GM18909 (cell line): ENCODE measurements at regions not wholly inside any gene's neighbourhood (a gene's known extent, or its start where the extent isn't known, plus 50 kb on each side); places are given as distances from the start of the nearest gene placed in this dataset.
A peak's percentile ranks its signal among the peaks of the same experiment; 100 is the strongest.

Experiments used
- ATAC-seq: cut with Tn5 transposase; IDR thresholded peaks from one replicate; pipeline ENCODE4 v1.9.1; 2021; ENCODE audit warnings: mild to moderate bottlenecking; ENCODE audit not compliant: unreplicated experiment, poor library complexity

- ATAC-seq: no peak
Measured at GRCh38 chr6:87995461-87995860, 52.2 kb upstream of the SPACA1 start.

DNA sequence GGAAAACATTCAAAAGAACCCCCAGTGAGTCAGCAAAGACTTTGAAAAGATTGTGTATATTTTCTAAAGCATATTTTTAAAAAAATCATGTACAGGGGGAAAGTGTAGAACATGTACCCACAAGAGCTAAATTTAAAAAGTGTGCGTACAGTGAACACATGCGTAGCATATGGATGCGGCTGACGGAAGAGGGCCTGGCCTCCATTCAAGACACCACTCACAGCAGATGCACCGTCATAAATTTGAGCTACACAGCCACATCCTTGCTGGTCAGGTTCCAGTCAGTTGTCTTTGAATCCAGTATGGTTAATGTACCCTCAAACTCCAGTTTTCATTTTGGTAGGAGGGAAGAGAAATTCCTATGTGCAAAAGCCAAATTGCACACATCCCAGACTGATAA lies 54.3 kb upstream of the SPACA1 start:
- ATAC-seq: no peak

- ATAC-seq: no peak
Measured at GRCh38 chr6:87990871-87991270, 56.8 kb upstream of the SPACA1 start.

DNA sequence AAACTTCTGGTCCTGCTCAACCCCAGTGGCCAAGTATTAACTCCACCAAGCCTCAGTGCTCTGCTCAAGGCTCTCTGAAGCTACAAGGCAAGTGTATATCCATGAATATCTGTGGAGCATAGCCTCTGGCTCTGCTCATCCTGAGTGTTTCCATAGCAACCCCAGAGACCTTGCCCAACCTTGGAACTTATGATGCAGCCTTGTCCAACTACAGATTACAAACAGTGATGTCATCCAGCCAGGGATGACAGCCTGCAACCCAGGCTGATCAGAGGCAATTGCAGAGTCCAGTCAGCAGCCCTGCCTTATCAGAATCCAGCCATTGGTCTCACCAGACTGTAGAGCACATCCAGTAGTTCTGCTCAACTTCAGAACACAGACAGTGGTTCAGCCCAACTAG lies 65.5 kb upstream of the SPACA1 start:
- no peak for ATAC-seq

GRCh38 chr6:87979737-87980136 lies 67.9 kb upstream of the SPACA1 start:
- ATAC-seq: no peak

DNA sequence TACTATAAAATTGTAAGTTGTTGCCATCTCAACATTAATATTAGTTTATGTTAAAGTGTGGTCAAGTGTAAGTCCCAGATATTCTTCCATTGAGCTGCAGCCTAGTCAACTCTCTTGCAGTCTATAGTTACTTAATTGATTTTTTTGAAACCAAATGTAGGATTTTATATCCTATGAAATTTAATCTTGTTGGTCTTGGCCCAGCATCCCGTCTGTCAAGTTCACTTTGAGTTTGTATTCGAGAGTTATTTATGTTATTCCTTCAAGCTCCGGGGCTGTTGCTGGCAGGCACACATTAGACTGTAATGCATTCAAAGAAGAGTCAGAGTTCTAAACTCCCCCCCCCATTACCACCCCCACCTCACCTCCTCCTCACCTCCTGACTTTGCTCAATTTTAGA lies 71.0 kb upstream of the SPACA1 start:
- ATAC-seq: no peak

- ATAC-seq: no peak
Measured at GRCh38 chr6:87975561-87975960, 72.1 kb upstream of the SPACA1 start.

DNA sequence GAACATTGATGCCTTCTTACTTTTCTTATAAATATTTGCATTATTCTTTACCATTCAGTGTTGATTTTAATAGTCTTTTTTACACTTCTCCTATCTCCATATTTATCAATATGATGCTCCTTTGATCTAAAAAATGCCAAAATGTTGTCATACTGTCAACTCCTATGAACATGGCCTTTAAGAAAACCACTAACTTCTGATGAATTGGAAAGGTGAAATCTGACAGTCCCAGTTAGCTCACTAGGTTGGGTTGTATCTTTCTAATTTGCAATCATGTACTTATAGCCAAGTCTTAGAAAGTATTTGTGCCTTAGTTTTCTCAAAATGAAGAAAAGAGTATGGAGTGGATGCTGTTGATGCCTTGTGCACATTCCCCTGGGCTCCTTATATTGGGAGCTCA lies 75.4 kb upstream of the SPACA1 start:
- no peak for ATAC-seq

DNA sequence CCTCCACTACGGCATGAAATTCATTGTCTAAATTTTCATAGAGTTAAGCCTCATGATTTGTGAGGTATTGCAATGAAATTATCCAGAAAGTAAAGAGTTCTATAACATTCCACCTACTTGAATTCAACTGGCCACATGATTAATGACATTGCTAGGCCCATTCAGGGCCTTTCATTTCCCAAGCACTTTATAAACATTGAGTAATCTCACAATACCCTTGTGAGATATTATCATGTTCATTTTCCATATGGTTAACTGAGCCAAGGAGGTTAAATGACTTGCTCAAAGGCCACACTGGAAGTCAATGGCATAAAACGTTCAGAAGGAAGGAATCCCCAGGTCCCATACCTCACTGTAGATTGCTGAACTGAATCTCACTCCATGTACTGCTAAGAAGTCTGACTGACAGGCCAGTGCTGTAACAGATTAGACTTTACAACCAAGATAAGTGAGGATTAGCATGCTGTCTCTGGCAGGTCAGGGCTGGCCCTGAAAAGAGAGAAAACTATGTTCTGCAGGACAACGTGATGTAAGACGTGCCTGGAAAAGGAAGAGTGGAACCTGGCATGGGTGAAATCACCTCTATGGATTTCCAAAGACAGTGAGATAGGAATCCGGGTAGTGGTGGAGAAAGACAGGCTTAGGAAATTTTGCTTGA lies 75.9 kb upstream of the SPACA1 start:
- no peak for ATAC-seq

DNA sequence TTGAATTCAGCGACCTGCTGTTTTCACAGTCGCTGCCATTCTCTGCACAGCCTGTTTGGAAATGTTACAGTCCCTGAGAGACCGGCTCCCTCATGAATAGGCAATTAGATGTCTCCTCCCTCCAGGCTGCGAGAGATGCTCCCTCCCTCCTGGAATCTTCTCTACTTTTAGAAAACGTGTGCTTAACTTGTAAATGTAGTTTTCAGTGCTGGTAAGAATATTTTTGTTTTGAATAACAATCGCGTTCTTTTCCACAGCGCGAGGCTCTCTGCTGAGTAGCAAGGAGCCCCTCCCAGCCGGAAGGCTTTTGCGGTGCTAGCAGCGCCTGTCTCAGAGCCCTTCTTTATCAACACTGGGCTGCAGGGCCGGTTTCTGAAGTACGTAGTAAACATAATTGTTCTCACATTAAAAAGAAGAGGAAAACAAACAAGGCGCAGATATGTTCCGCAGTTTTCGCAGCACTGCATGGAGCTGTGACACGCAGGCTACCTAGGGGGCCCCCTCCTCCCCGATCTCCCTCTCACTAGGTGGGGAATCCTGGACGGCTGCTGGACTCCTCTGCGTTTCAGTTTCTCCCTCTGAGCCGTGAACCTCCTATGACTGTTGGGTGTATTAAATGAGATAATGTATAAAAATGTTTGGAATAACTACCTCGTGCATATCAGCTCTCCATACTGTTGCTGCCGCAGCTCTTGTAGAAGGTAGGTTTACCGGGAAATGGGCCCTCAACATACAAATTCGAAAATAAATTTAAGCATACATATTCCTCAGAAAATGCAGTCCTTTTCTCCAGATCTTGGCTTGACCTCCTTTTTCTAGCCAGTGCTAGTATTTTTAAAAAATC lies 79.0 kb upstream of the SPACA1 start:
- ATAC-seq: peak; percentile 67

DNA sequence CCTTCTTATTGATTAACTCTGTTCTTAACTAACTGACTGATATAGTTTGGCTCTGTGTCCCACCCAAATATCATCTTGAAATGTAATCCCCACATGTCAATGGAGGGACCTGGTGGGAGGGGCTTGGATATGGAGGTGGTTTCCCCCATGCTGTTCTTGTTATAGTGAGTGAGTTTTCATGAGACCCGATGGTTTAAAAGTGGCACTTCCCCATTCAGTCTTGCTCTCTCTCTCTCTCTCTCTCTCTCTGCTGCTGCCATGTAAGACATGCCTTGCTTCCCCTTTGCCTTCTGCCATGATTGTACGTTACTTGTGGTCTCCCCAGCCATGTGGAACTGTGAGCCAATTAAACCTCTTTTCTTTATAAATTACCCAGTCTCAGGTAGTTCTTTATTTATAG lies 81.8 kb upstream of the SPACA1 start:
- ATAC-seq: no peak

DNA sequence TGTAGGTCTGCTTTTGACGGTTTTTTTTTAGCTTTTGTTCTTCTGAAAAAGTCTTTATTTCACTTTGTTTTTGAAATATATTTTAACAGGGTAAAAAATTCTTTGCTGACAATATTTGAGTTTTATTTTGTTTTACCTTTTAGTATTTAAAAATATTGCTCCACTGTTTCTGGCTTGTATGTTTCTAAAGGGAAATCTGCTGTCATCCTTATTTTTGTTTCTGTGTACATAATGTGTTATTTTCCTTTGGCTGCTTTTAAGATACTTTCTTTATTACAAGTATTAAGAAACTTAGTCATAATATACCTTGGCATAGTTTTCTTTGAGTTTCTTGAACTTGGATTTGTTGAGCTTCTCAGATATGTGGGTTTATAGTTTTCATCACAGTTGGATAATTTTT lies 88.6 kb upstream of the SPACA1 start:
- ATAC-seq: no peak

DNA sequence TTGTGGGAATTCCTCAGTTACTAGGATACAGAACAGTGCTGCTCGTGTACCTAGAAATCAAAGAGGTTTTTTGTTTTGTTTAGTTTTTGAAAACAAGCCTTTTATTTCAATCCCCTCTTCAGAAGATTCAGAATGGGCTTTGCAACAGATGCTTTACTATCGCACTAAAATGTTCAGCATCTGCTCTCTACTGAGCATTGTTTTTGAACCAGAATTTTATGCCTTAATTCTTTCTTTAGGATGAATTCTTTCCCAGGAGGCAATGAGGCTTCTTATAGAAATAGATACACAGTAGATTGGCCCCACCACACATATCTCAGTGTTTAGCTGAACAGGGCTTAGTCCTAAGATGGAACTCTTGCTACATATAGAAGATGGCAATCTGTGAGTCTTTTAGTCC lies 95.9 kb upstream of the SPACA1 start:
- no peak for ATAC-seq

DNA sequence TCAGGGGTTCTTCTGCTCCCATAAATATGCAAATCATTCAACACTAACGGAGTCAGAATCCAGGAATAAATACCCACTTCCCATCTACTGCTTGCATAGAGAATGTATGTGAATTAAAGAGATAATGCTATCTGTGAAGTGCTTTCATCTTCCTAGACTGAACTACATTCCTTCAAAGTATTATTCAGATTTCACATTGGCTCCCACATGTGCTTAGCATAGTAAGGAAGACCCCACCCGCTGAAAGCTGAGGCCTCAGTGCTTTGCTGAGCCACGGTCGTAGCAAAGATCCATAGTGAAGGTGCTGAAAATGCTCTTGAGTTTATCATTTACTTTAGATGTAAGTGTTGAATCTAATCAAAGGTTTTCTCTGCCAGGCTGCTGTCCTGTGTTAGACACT lies 97.0 kb upstream of the SPACA1 start:
- no peak for ATAC-seq

DNA sequence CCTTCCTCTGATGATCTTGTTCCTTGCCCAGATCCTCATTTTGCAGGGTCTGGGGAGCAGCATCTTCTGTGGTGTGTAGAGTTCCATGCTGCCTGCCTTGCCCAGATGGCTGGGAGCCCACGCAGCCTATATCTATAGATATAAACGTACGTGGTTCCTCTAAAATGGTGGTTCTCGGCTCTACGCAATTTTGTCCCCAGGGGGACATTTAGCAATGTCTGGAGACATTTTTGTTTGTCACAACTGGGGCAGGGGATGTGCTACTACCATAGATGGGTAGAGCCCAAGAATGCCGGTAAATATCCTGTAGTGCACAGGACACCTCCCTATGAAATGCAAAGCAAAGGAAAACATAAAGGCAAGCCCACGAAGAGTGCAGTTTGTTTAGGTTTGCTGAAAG lies 98.4 kb upstream of the SPACA1 start:
- ATAC-seq: no peak

- no peak for ATAC-seq
Measured at GRCh38 chr6:87946669-87947068, 101.0 kb upstream of the SPACA1 start.

GRCh38 chr6:87945966-87946365 lies 101.7 kb upstream of the SPACA1 start:
- no peak for ATAC-seq

GRCh38 chr6:87945181-87945580 lies 102.5 kb upstream of the SPACA1 start:
- no peak for ATAC-seq

DNA sequence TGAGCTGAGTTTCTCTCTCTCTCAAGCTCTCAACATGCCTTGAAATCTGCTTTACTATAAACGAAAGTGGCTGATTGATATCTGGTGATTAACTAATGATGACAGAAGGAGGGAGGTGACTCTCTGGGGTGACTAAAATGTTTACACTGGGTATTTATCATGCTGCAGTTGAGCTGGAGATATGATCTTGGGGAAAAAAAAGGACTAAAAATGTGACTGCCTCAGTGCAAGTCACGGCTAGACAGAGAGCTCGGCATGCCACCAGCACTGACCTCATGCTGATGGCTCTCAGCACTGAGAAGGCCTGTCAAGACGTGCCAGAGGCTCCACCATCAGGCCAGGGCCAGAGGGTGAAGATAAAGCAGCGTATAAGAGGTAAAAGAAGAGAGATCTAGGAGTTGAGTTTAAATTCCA lies 103.1 kb upstream of the SPACA1 start:
- no peak for ATAC-seq

DNA sequence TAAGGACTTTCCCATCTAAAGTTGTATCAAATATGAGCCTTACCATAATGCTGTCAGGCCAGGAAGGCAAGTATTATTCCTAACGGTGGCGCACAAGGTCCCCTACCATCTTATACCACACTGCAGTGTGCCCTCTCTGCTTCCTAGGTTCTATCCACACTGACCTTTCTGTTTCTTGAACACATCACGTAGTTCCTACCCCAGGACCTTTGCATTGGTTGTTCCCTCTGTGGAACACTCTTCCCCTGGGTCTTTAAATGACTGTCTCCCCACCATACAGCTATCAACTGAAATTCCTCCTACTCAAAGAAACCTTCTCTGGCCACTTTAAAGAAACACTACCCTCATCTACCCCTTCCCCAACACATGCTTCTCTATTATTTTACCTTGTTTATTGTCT lies 104.5 kb upstream of the SPACA1 start:
- no peak for ATAC-seq

DNA sequence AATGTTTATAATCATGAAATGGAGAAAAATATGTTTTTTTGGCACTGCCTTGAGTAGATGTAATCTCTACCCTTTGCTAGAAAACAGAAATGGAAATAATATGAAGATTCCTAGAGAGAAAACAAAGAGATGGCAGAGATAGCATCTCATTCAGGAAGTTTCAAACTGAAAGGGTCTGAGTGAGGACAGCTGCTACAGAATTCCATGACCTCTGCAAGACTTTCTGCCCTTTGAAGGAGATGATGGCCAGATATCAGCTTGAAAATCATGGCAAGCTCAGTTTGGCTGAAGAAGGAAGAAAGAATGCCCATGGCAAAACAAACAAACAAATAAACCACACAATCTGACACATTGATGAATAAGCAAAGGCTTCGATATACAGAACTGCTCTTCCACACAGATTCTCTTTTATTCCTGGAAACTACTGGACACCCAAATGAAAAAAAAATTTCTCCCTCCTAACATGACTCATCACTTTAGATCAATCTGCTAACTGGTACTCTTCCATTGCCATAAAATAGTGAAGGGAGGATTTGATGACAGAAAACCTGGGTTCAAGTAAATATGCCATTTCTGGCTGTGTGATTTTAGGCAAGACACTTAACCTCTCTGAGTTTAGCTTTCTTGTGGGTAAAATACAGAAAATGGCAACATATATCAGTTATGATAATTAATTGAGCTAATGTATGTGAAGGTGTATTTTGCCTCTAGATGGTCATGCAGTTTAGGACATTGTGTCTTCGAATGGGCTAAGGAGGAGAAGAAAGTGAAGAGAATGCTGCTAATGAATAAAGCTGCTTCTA lies 105.9 kb upstream of the SPACA1 start:
- no peak for ATAC-seq
